KMS-11 (cell line): ENCODE measurements at regions not wholly inside any gene's neighbourhood (a gene's known extent, or its start where the extent isn't known, plus 50 kb on each side); places are given as distances from the start of the nearest gene placed in this dataset.

Source experiments
- H2AFZ ChIP-seq: fragments of 200-600 bp; sonication (generic); 2 replicates; pipeline ENCODE4 v1.6.1; 2016; ENCODE audit warnings: antibody characterized with exemption, mixed run types, low read depth
- H3K27ac ChIP-seq: fragments of 200-600 bp; sonication (generic); 2 replicates; pipeline ENCODE4 v1.6.1; 2016; ENCODE audit warnings: mild to moderate bottlenecking, mixed run types
- H3K27me3 ChIP-seq: fragments of 200-600 bp; sonication (generic); 2 replicates; pipeline ENCODE4 v1.6.1; 2017; ENCODE audit warnings: mild to moderate bottlenecking, low read depth, mixed run types, moderate library complexity; ENCODE audit not compliant: insufficient read depth
- H3K36me3 ChIP-seq: fragments of 200-600 bp; sonication (generic); 2 replicates; pipeline ENCODE4 v1.6.1; 2017; ENCODE audit warnings: mild to moderate bottlenecking, mixed run types; ENCODE audit not compliant: insufficient read depth
- H3K4me1 ChIP-seq: fragments of 200-600 bp; sonication (generic); 2 replicates; pipeline ENCODE4 v1.6.1; 2016; ENCODE audit warnings: mild to moderate bottlenecking, low read depth, mixed run types; ENCODE audit not compliant: poor library complexity, severe bottlenecking
- H3K4me2 ChIP-seq: fragments of 200-600 bp; sonication (generic); 2 replicates; pipeline ENCODE4 v1.7.0; 2016; ENCODE audit warnings: mild to moderate bottlenecking, mixed run types
- H3K4me3 ChIP-seq: fragments of 200-600 bp; sonication (generic); IDR thresholded peaks from 2 replicates; pipeline ENCODE4 v1.6.1; 2017; ENCODE audit warnings: low read depth, low read length, mixed read lengths; ENCODE audit not compliant: insufficient read depth
- H3K79me2 ChIP-seq: fragments of 200-600 bp; sonication (generic); 2 replicates; pipeline ENCODE4 v1.6.1; 2016; ENCODE audit warnings: low read depth, mixed run types; ENCODE audit not compliant: insufficient read depth
- H3K9ac ChIP-seq: fragments of 200-600 bp; sonication (generic); 2 replicates; pipeline ENCODE4 v1.6.1; 2016; ENCODE audit warnings: mild to moderate bottlenecking, mixed run types
- H4K20me1 ChIP-seq: fragments of 200-600 bp; sonication (generic); 2 replicates; pipeline ENCODE4 v1.6.1; 2016; ENCODE audit warnings: mild to moderate bottlenecking, mixed run types; ENCODE audit not compliant: insufficient read depth
- TF ChIP-seq, protein P1 (sequence below): fragments of 200-600 bp; sonication (generic); conservative IDR thresholded peaks from 2 replicates; pipeline ENCODE4 v1.6.1; 2017; ENCODE audit warnings: low read depth, mild to moderate bottlenecking, antibody characterized with exemption, low read length, moderate library complexity, mixed read lengths

- no peak overlapping the region for H3K4me3 ChIP-seq
- no peaks in the 10 kb centered on the region for H3K36me3 ChIP-seq
- no peaks in the 10 kb centered on the region for H3K27me3 ChIP-seq
- H4K20me1 ChIP-seq: no peaks in the 10 kb centered on the region
- TF ChIP-seq, protein P1, sequence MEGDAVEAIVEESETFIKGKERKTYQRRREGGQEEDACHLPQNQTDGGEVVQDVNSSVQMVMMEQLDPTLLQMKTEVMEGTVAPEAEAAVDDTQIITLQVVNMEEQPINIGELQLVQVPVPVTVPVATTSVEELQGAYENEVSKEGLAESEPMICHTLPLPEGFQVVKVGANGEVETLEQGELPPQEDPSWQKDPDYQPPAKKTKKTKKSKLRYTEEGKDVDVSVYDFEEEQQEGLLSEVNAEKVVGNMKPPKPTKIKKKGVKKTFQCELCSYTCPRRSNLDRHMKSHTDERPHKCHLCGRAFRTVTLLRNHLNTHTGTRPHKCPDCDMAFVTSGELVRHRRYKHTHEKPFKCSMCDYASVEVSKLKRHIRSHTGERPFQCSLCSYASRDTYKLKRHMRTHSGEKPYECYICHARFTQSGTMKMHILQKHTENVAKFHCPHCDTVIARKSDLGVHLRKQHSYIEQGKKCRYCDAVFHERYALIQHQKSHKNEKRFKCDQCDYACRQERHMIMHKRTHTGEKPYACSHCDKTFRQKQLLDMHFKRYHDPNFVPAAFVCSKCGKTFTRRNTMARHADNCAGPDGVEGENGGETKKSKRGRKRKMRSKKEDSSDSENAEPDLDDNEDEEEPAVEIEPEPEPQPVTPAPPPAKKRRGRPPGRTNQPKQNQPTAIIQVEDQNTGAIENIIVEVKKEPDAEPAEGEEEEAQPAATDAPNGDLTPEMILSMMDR: no peak
- H3K4me1 ChIP-seq: no peaks in the 10 kb centered on the region
- H2AFZ ChIP-seq: no peak overlapping the region
- H3K27ac ChIP-seq: no peak overlapping the region
- H3K79me2 ChIP-seq: no peaks in the 10 kb centered on the region
- no peak overlapping the region for H3K4me2 ChIP-seq
- no peak overlapping the region for H3K9ac ChIP-seq
Observed at GRCh38 chr4:57254754-57255153, 144.6 kb upstream of the IGFBP7 start.

GRCh38 chr4:57249083-57249482 is 138.9 kb upstream of the IGFBP7 start:
- no peak overlapping the region for H3K27ac ChIP-seq
- no peak overlapping the region for H2AFZ ChIP-seq
- no peaks in the 10 kb centered on the region for H4K20me1 ChIP-seq
- H3K4me1 ChIP-seq: no peaks in the 10 kb centered on the region
- H3K4me3 ChIP-seq: no peak overlapping the region
- TF ChIP-seq, protein P1: no peak
- no peak overlapping the region for H3K4me2 ChIP-seq
- no peaks in the 10 kb centered on the region for H3K79me2 ChIP-seq
- H3K36me3 ChIP-seq: no peaks in the 10 kb centered on the region
- H3K9ac ChIP-seq: no peak overlapping the region
- no peaks in the 10 kb centered on the region for H3K27me3 ChIP-seq

GRCh38 chr4:57243076-57243475 is 132.9 kb upstream of the IGFBP7 start:
- H3K4me3 ChIP-seq: no peak overlapping the region
- no peaks in the 10 kb centered on the region for H3K27me3 ChIP-seq
- H3K4me2 ChIP-seq: no peak overlapping the region
- no peak overlapping the region for H3K27ac ChIP-seq
- no peaks in the 10 kb centered on the region for H3K4me1 ChIP-seq
- H3K36me3 ChIP-seq: no peaks in the 10 kb centered on the region
- no peak overlapping the region for H2AFZ ChIP-seq
- TF ChIP-seq, protein P1: no peak
- no peaks in the 10 kb centered on the region for H4K20me1 ChIP-seq
- no peak overlapping the region for H3K9ac ChIP-seq
- no peaks in the 10 kb centered on the region for H3K79me2 ChIP-seq

- Histone ChIP-seq H3K79me2 (no peaks in the 10 kb centered on the region), H4K20me1 (no peaks in the 10 kb centered on the region), H3K9ac (no peak overlapping the region), H3K36me3 (no peaks in the 10 kb centered on the region), H2AFZ (no peak overlapping the region), H3K4me3 (no peak overlapping the region), H3K4me1 (no peaks in the 10 kb centered on the region), H3K4me2 (no peak overlapping the region), H3K27ac (no peak overlapping the region), H3K27me3 (no peaks in the 10 kb centered on the region)
- TF ChIP-seq, protein P1: no peak
Observed at GRCh38 chr4:57234252-57234775, 124.1 kb upstream of the IGFBP7 start.
